GM12892 (cell line): ENCODE measurements at regions not wholly inside any gene's neighbourhood (a gene's known extent, or its start where the extent isn't known, plus 50 kb on each side); places are given as distances from the start of the nearest gene placed in this dataset.

Experiments used
- POLR2A ChIP-seq: IDR thresholded peaks from 2 replicates; pipeline ENCODE4 v1.6.1; 2011; ENCODE audit warnings: low read depth, low read length, control low read depth
- POLR2AphosphoS5 ChIP-seq: IDR thresholded peaks from 2 replicates; pipeline ENCODE4 v1.6.1; 2011; ENCODE audit warnings: low read depth, low read length, control low read depth

DNA sequence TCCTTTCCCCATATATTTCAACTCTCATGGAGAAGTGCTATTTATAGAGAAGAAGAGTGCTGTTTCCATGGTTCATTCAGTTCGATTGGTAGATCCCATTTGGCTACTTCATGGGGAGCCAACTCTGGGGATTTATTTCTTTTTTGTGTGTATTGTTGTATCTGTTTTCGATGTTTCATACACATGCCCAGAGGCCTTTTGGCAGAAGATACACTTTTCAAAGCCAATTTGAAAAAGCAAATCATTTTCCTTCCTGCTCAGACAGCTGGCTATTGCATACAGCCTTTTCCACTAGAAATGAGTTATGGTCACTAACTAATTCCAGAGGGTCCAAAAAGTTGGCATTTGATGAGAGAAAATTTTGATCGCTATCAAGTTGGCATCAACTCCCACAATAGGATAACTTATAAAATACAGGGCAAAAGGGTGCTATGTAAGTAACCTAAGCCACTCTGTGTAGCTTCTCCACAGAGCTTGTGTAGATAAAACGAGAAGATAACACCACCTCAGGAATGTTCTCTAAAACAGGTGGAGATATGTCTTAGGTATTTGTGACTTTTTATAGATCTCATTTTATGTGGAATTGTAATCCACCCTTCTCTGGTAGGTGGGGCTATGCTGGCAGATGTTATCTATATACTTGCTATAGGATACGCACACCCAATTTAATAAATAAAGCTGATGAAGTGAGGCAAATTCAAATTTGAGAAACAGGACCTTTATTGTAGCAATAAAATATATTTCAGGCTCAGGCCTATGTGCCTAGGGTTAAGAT, 798.5 kb downstream of the SATB2 start:
- TF ChIP-seq POLR2AphosphoS5 (no peak), POLR2A (no peak)
